Endothelial cell of umbilical vein (primary cell): ENCODE measurements at regions not wholly inside any gene's neighbourhood (a gene's known extent, or its start where the extent isn't known, plus 50 kb on each side); places are given as distances from the start of the nearest gene placed in this dataset.

Source experiments
- BruUV-seq: library from RNA; stranded (reverse); fragments of 400-500 nt; replicated peaks from 2 replicates; lab custom pipeline; 2021; lab: Mats Ljungman, UMichigan
- CTCF ChIA-PET: fragments of 300-600, 350-600 bp; sonication (Branson Sonifier 250); formaldehyde crosslinking; loops from one replicate; lab custom pipeline; 2021; ENCODE audit warnings: antibody characterized with exemption, inconsistent platforms; lab: Charles Lee
- POLR2A ChIA-PET: fragments of 300-600, 350-600 bp; sonication (Branson Sonifier 250); formaldehyde crosslinking; loops from one replicate; lab custom pipeline; 2021; ENCODE audit warnings: antibody characterized with exemption, inconsistent platforms; lab: Charles Lee
- DNase-seq: peaks from one replicate; pipeline ENCODE4 v3.0.0-alpha.2; 2011; ENCODE audit warnings: low read depth, low spot score
- FAIRE-seq: peaks from 2 replicates; lab custom pipeline; 2011; peaks lifted over from hg19 to GRCh38; lab: Jason Lieb, UNC
- H2AFZ ChIP-seq: 2 replicates; pipeline ENCODE4 v1.6.0; 2012; ENCODE audit warnings: low read depth, low read length, control low read depth, inconsistent platforms
- H3K27ac ChIP-seq: 2 replicates; pipeline ENCODE4 v1.5.1; 2011; ENCODE audit warnings: low read depth, mild to moderate bottlenecking, control low read depth, low read length, moderate library complexity; ENCODE audit not compliant: insufficient read depth
- H3K27me3 ChIP-seq, 2 experiments: 2 replicates each; pipeline versions ENCODE4 v1.6.0 to v1.6.1; 2011; ENCODE audit warnings: low read length in 2 of 2, mixed read lengths in 1 of 2; ENCODE audit not compliant: control insufficient read depth in 2 of 2, insufficient read depth in 2 of 2
- H3K36me3 ChIP-seq, 2 experiments: 2 replicates in 1 of 2; 3 replicates in 1 of 2; pipeline ENCODE4 v1.5.1; 2011; ENCODE audit warnings: low read length in 2 of 2, mild to moderate bottlenecking in 1 of 2, moderate library complexity in 1 of 2; ENCODE audit not compliant: control insufficient read depth in 2 of 2, insufficient read depth in 2 of 2; ENCODE audit errors: extremely low read depth in 1 of 2
- H3K4me1 ChIP-seq: 3 replicates; pipeline ENCODE4 v1.5.1; 2011; ENCODE audit warnings: mild to moderate bottlenecking, low read length; ENCODE audit not compliant: control insufficient read depth, insufficient read depth; ENCODE audit errors: extremely low read depth
- H3K4me2 ChIP-seq: 2 replicates; pipeline ENCODE4 v1.6.1; 2011; ENCODE audit warnings: low read length, control low read depth, mixed read lengths; ENCODE audit not compliant: insufficient read depth
- H3K4me3 ChIP-seq, 3 experiments: fragments of 200-600 bp in 1 of 3; sonication (generic), shearing (Covaris generic) in 1 of 3; replicated peaks in 1 of 3; 2 replicates each; pipeline ENCODE4 v1.5.1; 2011 to 2016; ENCODE audit warnings: control low read depth in 3 of 3, low read length in 3 of 3, mild to moderate bottlenecking in 2 of 3, inconsistent platforms in 1 of 3, low read depth in 1 of 3, moderate library complexity in 1 of 3; ENCODE audit not compliant: insufficient read depth in 1 of 3
- H3K79me2 ChIP-seq: 2 replicates; pipeline ENCODE4 v1.6.0; 2012; ENCODE audit warnings: low read length, inconsistent platforms; ENCODE audit not compliant: control insufficient read depth, insufficient read depth
- H3K9ac ChIP-seq: replicated peaks from 2 replicates; pipeline ENCODE3; 2011; ENCODE audit warnings: low read length, control low read depth; ENCODE audit not compliant: insufficient read depth; ENCODE audit errors: extremely low read depth
- H3K9me1 ChIP-seq: replicated peaks from 3 replicates; pipeline ENCODE4 v1.6.0; 2011; ENCODE audit warnings: mild to moderate bottlenecking, low read length; ENCODE audit not compliant: control insufficient read depth, insufficient read depth; ENCODE audit errors: extremely low read depth
- H3K9me3 ChIP-seq: replicated peaks from 2 replicates; pipeline ENCODE4 v1.5.1; 2012; ENCODE audit warnings: low read length, inconsistent platforms; ENCODE audit not compliant: control insufficient read depth, insufficient read depth
- H4K20me1 ChIP-seq: replicated peaks from 2 replicates; pipeline ENCODE3; 2011; ENCODE audit warnings: mild to moderate bottlenecking, low read length; ENCODE audit not compliant: control insufficient read depth, insufficient read depth; ENCODE audit errors: extremely low read depth
- EZH2 ChIP-seq: IDR thresholded peaks from 2 replicates; pipeline ENCODE4 v1.6.1; 2012; ENCODE audit warnings: borderline replicate concordance, low read depth, mild to moderate bottlenecking, moderate library complexity, low read length, inconsistent platforms; ENCODE audit not compliant: severe bottlenecking
- FOS ChIP-seq: IDR thresholded peaks from 2 replicates; pipeline ENCODE4 v1.6.1; 2011; ENCODE audit warnings: mild to moderate bottlenecking, low read length, moderate library complexity, borderline replicate concordance; ENCODE audit not compliant: insufficient read depth
- JUN ChIP-seq: IDR thresholded peaks from 2 replicates; pipeline ENCODE4 v1.6.1; 2011; ENCODE audit warnings: borderline replicate concordance, low read depth; ENCODE audit not compliant: insufficient read length, insufficient read depth
- dilution Hi-C: fragments of 300-500 bp; cut with MboI; formaldehyde crosslinking; loops from one replicate; pipeline ENCODE4 v1.15.0; 2019; ENCODE audit warnings: low sequenced_read_pairs; ENCODE audit not compliant: extremely low pct_ligation_motif_present
- intact Hi-C: fragments of 100-400 bp; cut with micrococcal nuclease; formaldehyde crosslinking; loops from one replicate; pipeline ENCODE4 v1.10.0; 2022
- TF ChIP-seq, protein P1 (sequence below), 2 donors: IDR thresholded peaks; 1 replicate in 1 of 2; 2 replicates in 1 of 2; pipeline ENCODE4 v1.5.1; 2011; ENCODE audit warnings: low read length in 2 of 2, mild to moderate bottlenecking in 2 of 2, moderate library complexity in 2 of 2, control low read depth in 1 of 2, inconsistent platforms in 1 of 2, low read depth in 1 of 2; ENCODE audit not compliant: insufficient read depth in 1 of 2; ENCODE audit errors: extremely low read depth in 1 of 2

- ChIA-PET POLR2A (no interaction called here), CTCF (no interaction called here)
- H3K9me3 ChIP-seq = no peaks in the 10 kb centered on the region
- H3K9ac ChIP-seq = no peak overlapping the region
- H3K4me1 ChIP-seq = no peaks in the 10 kb centered on the region
- no peaks in the 10 kb centered on the region for H3K79me2 ChIP-seq
- no peak for FAIRE-seq
- no peaks in the 10 kb centered on the region for H4K20me1 ChIP-seq
- TF ChIP-seq, protein P1, sequence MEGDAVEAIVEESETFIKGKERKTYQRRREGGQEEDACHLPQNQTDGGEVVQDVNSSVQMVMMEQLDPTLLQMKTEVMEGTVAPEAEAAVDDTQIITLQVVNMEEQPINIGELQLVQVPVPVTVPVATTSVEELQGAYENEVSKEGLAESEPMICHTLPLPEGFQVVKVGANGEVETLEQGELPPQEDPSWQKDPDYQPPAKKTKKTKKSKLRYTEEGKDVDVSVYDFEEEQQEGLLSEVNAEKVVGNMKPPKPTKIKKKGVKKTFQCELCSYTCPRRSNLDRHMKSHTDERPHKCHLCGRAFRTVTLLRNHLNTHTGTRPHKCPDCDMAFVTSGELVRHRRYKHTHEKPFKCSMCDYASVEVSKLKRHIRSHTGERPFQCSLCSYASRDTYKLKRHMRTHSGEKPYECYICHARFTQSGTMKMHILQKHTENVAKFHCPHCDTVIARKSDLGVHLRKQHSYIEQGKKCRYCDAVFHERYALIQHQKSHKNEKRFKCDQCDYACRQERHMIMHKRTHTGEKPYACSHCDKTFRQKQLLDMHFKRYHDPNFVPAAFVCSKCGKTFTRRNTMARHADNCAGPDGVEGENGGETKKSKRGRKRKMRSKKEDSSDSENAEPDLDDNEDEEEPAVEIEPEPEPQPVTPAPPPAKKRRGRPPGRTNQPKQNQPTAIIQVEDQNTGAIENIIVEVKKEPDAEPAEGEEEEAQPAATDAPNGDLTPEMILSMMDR (IDR thresholded peaks at IDR 0.05; ENCODE audit: extremely low read depth in 1 of 2, insufficient read depth in 1 of 2, low read depth in 1 of 2, low read length in 2 of 2) = no peak
- TF ChIP-seq EZH2 = no peak
- DNase-seq = no peak
- intact Hi-C loops (no loop called here), dilution Hi-C loops (no loop called here)
- no TSS peak for BruUV-seq
- H3K4me3 ChIP-seq = no peak overlapping the region
- H3K27me3 ChIP-seq = no peaks in the 10 kb centered on the region
- H3K27ac ChIP-seq = no peak overlapping the region
- H3K4me2 ChIP-seq = no peak overlapping the region
- H2AFZ ChIP-seq = no peak overlapping the region
- H3K9me1 ChIP-seq = no peaks in the 10 kb centered on the region
- H3K36me3 ChIP-seq = no peaks in the 10 kb centered on the region
These were observed 89.5 kb downstream of the ADRA2C start for GRCh38 chr4:3855646-3856045.

DNA sequence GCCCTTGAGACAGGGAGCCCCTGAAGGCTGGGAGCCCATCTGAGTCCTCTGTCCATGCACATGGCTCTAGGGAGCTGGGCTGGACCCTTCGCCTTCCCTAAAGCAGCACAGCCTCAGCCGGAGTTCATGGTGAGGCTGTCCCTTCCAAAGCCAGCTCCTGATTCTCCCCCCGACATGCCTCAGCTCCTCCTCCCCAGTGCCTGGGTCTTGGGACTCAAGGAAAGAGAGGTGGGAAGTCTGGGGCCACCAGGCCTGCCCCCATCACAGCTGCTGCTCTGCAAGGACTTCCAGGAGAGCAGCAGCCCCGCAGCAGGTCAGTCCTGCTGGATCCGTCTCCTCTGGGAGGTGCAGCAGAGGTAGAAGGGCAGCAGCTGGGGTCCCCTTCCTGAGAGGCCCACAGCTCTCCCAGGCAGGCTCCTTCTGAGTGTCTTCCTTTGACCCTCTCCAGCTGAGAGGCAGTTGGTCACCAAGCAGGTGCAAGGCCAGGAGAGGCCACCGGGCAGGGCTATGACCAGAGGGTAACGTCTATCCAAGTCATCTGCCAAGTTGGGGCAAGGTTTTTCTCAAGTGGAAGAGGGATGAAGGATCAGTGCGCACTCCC, 90.5 kb downstream of the ADRA2C start:
- Histone ChIP-seq H3K27ac (no peak overlapping the region), H3K4me3 (no peak overlapping the region), H3K9me1 (no peaks in the 10 kb centered on the region), H3K9me3 (no peaks in the 10 kb centered on the region), H2AFZ (no peak overlapping the region), H3K9ac (no peak overlapping the region), H3K36me3 (no peaks in the 10 kb centered on the region), H3K4me2 (no peak overlapping the region), H4K20me1 (no peaks in the 10 kb centered on the region), H3K79me2 (no peaks in the 10 kb centered on the region), H3K27me3 (no peaks in the 10 kb centered on the region), H3K4me1 (no peaks in the 10 kb centered on the region)
- ChIA-PET CTCF (interaction anchor here (0.8 to 1.5 kb wide), 2 partner anchors 13 to 24 kb away, joined by 3 to 10 read pairs; no protein-coding TSS in a partner anchor), POLR2A (no interaction called here)
- BruUV-seq = no TSS peak
- TF ChIP-seq FOS = no peak
- TF ChIP-seq JUN = no peak
- FAIRE-seq = no peak
- intact Hi-C loops = no loop called here
- dilution Hi-C loops = no loop called here
- no peak for DNase-seq
